ENCODE measurements at regions not wholly inside any gene's neighbourhood (a gene's known extent, or its start where the extent isn't known, plus 50 kb on each side); places are given as distances from the start of the nearest gene placed in this dataset.

DNA sequence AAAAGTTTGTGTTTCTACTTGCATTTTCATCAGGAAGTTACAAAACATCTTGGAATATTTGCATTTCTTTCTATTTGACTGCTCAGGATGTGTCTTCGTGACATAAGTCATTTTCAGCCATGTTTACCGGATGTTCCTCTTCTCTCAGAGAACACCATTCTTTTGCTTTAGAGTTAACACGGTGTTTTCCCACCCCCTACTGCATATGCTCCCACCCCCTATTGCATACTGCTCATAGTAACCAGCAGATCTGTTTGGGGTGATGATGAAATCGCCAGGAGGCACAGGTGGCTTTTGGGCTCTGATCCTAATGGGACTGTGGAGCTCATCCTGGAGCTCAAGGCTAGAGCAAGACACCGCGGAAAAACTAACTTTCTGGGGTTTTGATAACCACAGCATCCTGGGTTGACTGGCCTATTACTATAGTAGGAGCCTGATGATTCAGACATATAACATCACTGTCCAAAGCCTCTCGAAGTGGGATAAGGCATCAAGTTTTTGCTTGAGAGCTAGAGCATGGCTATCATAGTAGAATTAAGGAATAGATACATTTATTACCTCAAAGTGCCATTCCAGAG lies 65.1 kb upstream of the BET1 start:
- H3K27ac ChIP-seq = no peak overlapping the region
- no peaks in the 10 kb centered on the region for H3K4me1 ChIP-seq
- DNase-seq = no peak
- intact Hi-C loops (cut with DNase I; ENCODE audit: low total_unique reads) = no loop called here
- no peaks in the 10 kb centered on the region for H3K36me3 ChIP-seq
- no peaks in the 10 kb centered on the region for H3K27me3 ChIP-seq
- H3K4me3 ChIP-seq = no peak overlapping the region
- TF ChIP-seq, protein P1, sequence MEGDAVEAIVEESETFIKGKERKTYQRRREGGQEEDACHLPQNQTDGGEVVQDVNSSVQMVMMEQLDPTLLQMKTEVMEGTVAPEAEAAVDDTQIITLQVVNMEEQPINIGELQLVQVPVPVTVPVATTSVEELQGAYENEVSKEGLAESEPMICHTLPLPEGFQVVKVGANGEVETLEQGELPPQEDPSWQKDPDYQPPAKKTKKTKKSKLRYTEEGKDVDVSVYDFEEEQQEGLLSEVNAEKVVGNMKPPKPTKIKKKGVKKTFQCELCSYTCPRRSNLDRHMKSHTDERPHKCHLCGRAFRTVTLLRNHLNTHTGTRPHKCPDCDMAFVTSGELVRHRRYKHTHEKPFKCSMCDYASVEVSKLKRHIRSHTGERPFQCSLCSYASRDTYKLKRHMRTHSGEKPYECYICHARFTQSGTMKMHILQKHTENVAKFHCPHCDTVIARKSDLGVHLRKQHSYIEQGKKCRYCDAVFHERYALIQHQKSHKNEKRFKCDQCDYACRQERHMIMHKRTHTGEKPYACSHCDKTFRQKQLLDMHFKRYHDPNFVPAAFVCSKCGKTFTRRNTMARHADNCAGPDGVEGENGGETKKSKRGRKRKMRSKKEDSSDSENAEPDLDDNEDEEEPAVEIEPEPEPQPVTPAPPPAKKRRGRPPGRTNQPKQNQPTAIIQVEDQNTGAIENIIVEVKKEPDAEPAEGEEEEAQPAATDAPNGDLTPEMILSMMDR (IDR thresholded peaks at IDR 0.05) = no peak
- no peak for TF ChIP-seq POLR2A (IDR thresholded peaks at IDR 0.05)
- no peaks in the 10 kb centered on the region for H3K9me3 ChIP-seq

GRCh38 chr7:94080551-94080950 lies 76.4 kb upstream of the BET1 start:
- Histone ChIP-seq H3K4me3 (no peak overlapping the region), H3K9me3 (no peaks in the 10 kb centered on the region), H3K36me3 (no peaks in the 10 kb centered on the region), H3K4me1 (no peaks in the 10 kb centered on the region), H3K27ac (no peak overlapping the region), H3K27me3 (no peaks in the 10 kb centered on the region)
- TF ChIP-seq, protein P1 (IDR thresholded peaks at IDR 0.05) = no peak
- no peak for TF ChIP-seq POLR2A (IDR thresholded peaks at IDR 0.05)
- intact Hi-C loops (cut with DNase I; ENCODE audit: low total_unique reads) = no loop called here
- DNase-seq = no peak

DNA sequence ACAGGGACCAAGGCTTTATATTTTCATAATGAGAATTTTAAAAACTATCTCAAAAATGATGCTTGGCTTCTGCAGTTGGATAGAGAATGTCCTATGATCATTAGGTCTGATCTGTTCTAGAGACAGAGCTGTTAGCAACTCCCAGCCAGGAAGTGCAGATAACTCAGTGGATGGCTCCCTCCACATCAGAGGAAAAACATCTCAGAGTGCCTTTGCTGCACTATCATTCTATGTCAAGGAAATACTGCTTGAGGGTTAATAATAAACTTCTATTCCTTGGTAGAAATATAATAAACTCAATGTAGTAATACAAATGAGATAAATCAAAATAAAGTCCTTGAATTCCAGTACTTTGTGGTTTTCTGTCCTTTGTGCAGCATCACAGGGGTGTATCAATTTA lies 78.0 kb upstream of the BET1 start:
- Histone ChIP-seq H3K27me3 (no peaks in the 10 kb centered on the region), H3K27ac (no peak overlapping the region), H3K36me3 (no peaks in the 10 kb centered on the region), H3K4me1 (no peaks in the 10 kb centered on the region), H3K4me3 (no peak overlapping the region), H3K9me3 (no peaks in the 10 kb centered on the region)
- TF ChIP-seq, protein P1 (IDR thresholded peaks at IDR 0.05) = no peak
- no peak for TF ChIP-seq POLR2A (IDR thresholded peaks at IDR 0.05)
- intact Hi-C loops (cut with DNase I; ENCODE audit: low total_unique reads) = no loop called here
- DNase-seq = no peak

- H3K4me3 ChIP-seq = peak overlapping the region in 1 of 2 donors; percentile 6
- no peaks in the 10 kb centered on the region for H3K36me3 ChIP-seq
- no peaks in the 10 kb centered on the region for H3K4me1 ChIP-seq
- no peaks in the 10 kb centered on the region for H3K9me3 ChIP-seq
- H3K27ac ChIP-seq = no peak overlapping the region
- DNase-seq = peak in 1 of 2 donors; percentile 31
- H3K27me3 ChIP-seq = no peaks in the 10 kb centered on the region
- intact Hi-C loops (cut with DNase I; ENCODE audit: low total_unique reads) = loop anchor here (5.0 kb wide), 1 partner anchor 191 kb away; no protein-coding TSS in a partner anchor
- TF ChIP-seq, protein P1 (IDR thresholded peaks at IDR 0.05) = peak; percentile 69 to 76 (median 72)
- TF ChIP-seq POLR2A (IDR thresholded peaks at IDR 0.05) = no peak
Observed at GRCh38 chr7:94087664-94088352, 83.7 kb upstream of the BET1 start.

DNA sequence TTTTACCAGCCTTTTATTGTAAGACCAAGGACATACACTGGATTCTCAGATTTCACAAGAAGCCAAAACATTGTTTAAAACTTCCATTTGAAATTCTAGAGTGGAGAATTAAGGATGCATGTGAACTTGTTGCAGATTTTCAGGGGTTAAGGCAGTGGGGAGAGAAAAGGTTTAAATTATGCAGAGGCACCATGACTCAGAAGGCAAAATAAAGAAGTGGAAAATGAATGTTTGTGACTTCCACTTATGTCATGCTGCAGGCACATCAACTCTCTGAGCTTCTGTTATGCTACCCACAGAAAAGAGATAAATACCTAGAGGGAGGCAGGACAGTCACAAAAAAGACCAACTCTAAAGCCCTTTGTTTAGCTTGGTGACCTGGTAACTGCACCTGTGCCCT lies 84.4 kb upstream of the BET1 start:
- TF ChIP-seq, protein P1 (IDR thresholded peaks at IDR 0.05) = no peak
- no peak for TF ChIP-seq POLR2A (IDR thresholded peaks at IDR 0.05)
- Histone ChIP-seq H3K4me1 (no peaks in the 10 kb centered on the region), H3K9me3 (no peaks in the 10 kb centered on the region), H3K27ac (no peak overlapping the region), H3K4me3 (no peak overlapping the region), H3K36me3 (no peaks in the 10 kb centered on the region), H3K27me3 (no peaks in the 10 kb centered on the region)
- no peak for DNase-seq
- intact Hi-C loops (cut with DNase I; ENCODE audit: low total_unique reads) = loop anchor here (5.0 kb wide), 1 partner anchor 191 kb away; no protein-coding TSS in a partner anchor

Measured in uterus (tissue), 3 donors.